PC-9 (cell line): ENCODE measurements at regions not wholly inside any gene's neighbourhood (a gene's known extent, or its start where the extent isn't known, plus 50 kb on each side); places are given as distances from the start of the nearest gene placed in this dataset.

Source experiments
- BruUV-seq: library from RNA; stranded (reverse); fragments of 400-500 nt; replicated peaks from 2 replicates; lab custom pipeline; 2021; lab: Mats Ljungman, UMichigan
- CTCF ChIA-PET: fragments of 300-600 bp; sonication (Branson Sonifier 250); formaldehyde crosslinking; loops from one replicate; lab custom pipeline; 2022; ENCODE audit warnings: antibody characterized with exemption; lab: Charles Lee
- POLR2A ChIA-PET: fragments of 300-600 bp; sonication (Branson Sonifier 250); formaldehyde crosslinking; loops from one replicate; lab custom pipeline; 2022; ENCODE audit warnings: antibody characterized with exemption; ENCODE audit not compliant: unreplicated experiment; lab: Charles Lee
- DNase-seq, 2 experiments: peaks; one replicate each; pipeline versions ENCODE4 v3.0.0 to v3.0.0-alpha.2; 2015 to 2022; ENCODE audit warnings: mixed read lengths in 1 of 2
- H2AFZ ChIP-seq: fragments of 200-600 bp; sonication (generic); 2 replicates; pipeline ENCODE4 v1.8.1; 2017; ENCODE audit warnings: antibody characterized with exemption
- H3F3A ChIP-seq: fragments of 200-600 bp; sonication (generic); 2 replicates; pipeline ENCODE4 v1.8.1; 2017; ENCODE audit warnings: antibody characterized with exemption, mild to moderate bottlenecking, low read depth; ENCODE audit not compliant: insufficient read depth
- H3K27ac ChIP-seq: fragments of 200-600 bp; sonication (generic); 2 replicates; pipeline ENCODE4 v1.6.1; 2016; ENCODE audit warnings: mixed run types
- H3K27me3 ChIP-seq: fragments of 200-600 bp; sonication (generic); 2 replicates; pipeline ENCODE4 v1.6.1; 2016; ENCODE audit warnings: low read depth, mixed run types; ENCODE audit not compliant: insufficient read depth
- H3K36me3 ChIP-seq: fragments of 200-600 bp; sonication (generic); 2 replicates; pipeline ENCODE4 v1.6.1; 2016; ENCODE audit warnings: low read depth, mixed run types
- H3K4me1 ChIP-seq: fragments of 200-600 bp; sonication (generic); replicated peaks from 2 replicates; pipeline ENCODE4 v1.6.1; 2016; ENCODE audit warnings: mixed run types; ENCODE audit not compliant: insufficient read depth
- H3K4me2 ChIP-seq: fragments of 200-600 bp; sonication (generic); 2 replicates; pipeline ENCODE4 v1.6.1; 2017; ENCODE audit warnings: mixed run types
- H3K4me3 ChIP-seq: fragments of 200-600 bp; sonication (generic); 2 replicates; pipeline ENCODE4 v1.6.1; 2016; ENCODE audit warnings: mixed run types
- H3K79me2 ChIP-seq: fragments of 200-600 bp; sonication (generic); 2 replicates; pipeline ENCODE4 v1.6.1; 2017; ENCODE audit warnings: low read depth, mixed run types
- H3K9me2 ChIP-seq: fragments of 200-600 bp; sonication (generic); 2 replicates; pipeline ENCODE4 v1.8.1; 2017; ENCODE audit warnings: mild to moderate bottlenecking; ENCODE audit not compliant: insufficient read depth
- H3K9me3 ChIP-seq: fragments of 200-600 bp; sonication (generic); 2 replicates; pipeline ENCODE4 v1.8.1; 2016; ENCODE audit warnings: low read depth; ENCODE audit not compliant: insufficient read depth
- H4K20me1 ChIP-seq: fragments of 200-600 bp; sonication (generic); 2 replicates; pipeline ENCODE4 v1.8.1; 2017; ENCODE audit not compliant: insufficient read depth
- EZH2 ChIP-seq: fragments of 200-600 bp; sonication (generic); IDR thresholded peaks from 2 replicates; pipeline ENCODE4 v1.8.0; 2017; ENCODE audit warnings: antibody characterized with exemption, low read depth
- intact Hi-C: fragments of 100-400 bp; cut with micrococcal nuclease; formaldehyde crosslinking; loops from one replicate; pipeline ENCODE4 v1.10.0; 2022; ENCODE audit not compliant: unreplicated experiment
- TF ChIP-seq, protein P1 (sequence below): fragments of 200-600 bp; sonication (generic); conservative IDR thresholded peaks from 2 replicates; pipeline ENCODE4 v1.6.1; 2017; ENCODE audit warnings: mixed run types, antibody characterized with exemption, mild to moderate bottlenecking, moderate library complexity

GRCh38 chr10:2641028-2641427 is 426.3 kb upstream of the PFKP start:
- no peaks in the 10 kb centered on the region for H3K36me3 ChIP-seq
- H2AFZ ChIP-seq = no peak overlapping the region
- H3K4me1 ChIP-seq = no peaks in the 10 kb centered on the region
- intact Hi-C loops = no loop called here
- DNase-seq = no peak
- no peak overlapping the region for H3K4me2 ChIP-seq
- no peaks in the 10 kb centered on the region for H3K79me2 ChIP-seq
- ChIA-PET CTCF (no interaction called here), POLR2A (no interaction called here)
- TF ChIP-seq EZH2 = no peak
- TF ChIP-seq, protein P1, sequence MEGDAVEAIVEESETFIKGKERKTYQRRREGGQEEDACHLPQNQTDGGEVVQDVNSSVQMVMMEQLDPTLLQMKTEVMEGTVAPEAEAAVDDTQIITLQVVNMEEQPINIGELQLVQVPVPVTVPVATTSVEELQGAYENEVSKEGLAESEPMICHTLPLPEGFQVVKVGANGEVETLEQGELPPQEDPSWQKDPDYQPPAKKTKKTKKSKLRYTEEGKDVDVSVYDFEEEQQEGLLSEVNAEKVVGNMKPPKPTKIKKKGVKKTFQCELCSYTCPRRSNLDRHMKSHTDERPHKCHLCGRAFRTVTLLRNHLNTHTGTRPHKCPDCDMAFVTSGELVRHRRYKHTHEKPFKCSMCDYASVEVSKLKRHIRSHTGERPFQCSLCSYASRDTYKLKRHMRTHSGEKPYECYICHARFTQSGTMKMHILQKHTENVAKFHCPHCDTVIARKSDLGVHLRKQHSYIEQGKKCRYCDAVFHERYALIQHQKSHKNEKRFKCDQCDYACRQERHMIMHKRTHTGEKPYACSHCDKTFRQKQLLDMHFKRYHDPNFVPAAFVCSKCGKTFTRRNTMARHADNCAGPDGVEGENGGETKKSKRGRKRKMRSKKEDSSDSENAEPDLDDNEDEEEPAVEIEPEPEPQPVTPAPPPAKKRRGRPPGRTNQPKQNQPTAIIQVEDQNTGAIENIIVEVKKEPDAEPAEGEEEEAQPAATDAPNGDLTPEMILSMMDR = no peak
- no peaks in the 10 kb centered on the region for H4K20me1 ChIP-seq
- H3K9me2 ChIP-seq = no peaks in the 10 kb centered on the region
- H3K9me3 ChIP-seq = no peaks in the 10 kb centered on the region
- no peak overlapping the region for H3K27ac ChIP-seq
- H3F3A ChIP-seq = no peaks in the 10 kb centered on the region
- H3K4me3 ChIP-seq = no peak overlapping the region
- no peaks in the 10 kb centered on the region; the same call in none of the 2 replicates for H3K27me3 ChIP-seq
- BruUV-seq = no TSS peak

GRCh38 chr10:2633630-2634029 is 433.7 kb upstream of the PFKP start:
- H3K9me2 ChIP-seq = no peaks in the 10 kb centered on the region
- ChIA-PET CTCF (no interaction called here), POLR2A (no interaction called here)
- no peaks in the 10 kb centered on the region for H4K20me1 ChIP-seq
- H3K4me1 ChIP-seq = no peaks in the 10 kb centered on the region
- H2AFZ ChIP-seq = no peak overlapping the region
- no peaks in the 10 kb centered on the region for H3F3A ChIP-seq
- no peaks in the 10 kb centered on the region for H3K79me2 ChIP-seq
- TF ChIP-seq, protein P1 = no peak
- no peak for TF ChIP-seq EZH2
- no peak overlapping the region for H3K4me3 ChIP-seq
- no peaks in the 10 kb centered on the region for H3K36me3 ChIP-seq
- intact Hi-C loops = no loop called here
- no peak for DNase-seq
- peaks cover 36% of the 10 kb centered on the region for H3K27me3 ChIP-seq
- H3K9me3 ChIP-seq = no peaks in the 10 kb centered on the region
- no peak overlapping the region for H3K27ac ChIP-seq
- no TSS peak for BruUV-seq
- no peak overlapping the region for H3K4me2 ChIP-seq

DNA sequence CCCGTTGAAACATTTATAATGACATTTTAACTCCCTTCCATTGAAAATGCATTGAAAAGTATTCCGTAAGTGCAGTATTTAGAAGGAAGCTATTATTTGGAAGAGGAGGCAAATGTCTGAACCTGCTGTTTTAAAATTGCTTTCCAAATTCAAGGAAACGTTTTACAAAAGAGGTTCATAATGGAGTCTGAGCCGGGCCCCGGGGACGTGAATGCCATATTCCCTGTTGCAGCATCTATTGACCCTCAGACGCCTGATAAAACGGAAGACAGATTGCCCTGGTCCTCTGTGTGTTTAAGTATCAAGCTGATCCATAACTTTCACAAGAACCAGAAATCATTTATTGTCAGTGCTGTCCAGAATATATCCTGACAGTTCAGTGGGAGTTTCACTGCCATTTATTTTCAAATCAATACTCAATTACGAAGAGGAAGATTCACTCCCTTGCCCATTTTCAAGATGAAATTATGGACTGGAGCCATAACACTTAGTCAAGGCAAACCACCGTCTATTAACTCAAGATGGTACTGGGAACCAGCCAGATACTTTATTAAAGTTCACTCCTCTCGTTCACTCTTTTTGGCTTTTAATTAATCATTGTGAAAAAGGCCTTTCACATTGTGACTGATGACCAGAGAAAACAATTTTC is 435.7 kb upstream of the PFKP start:
- TF ChIP-seq, protein P1 = no peak
- TF ChIP-seq EZH2 = no peak

More for the DNA sequence above, 435.7 kb upstream of the PFKP start:
- no peaks in the 10 kb centered on the region for H3K9me3 ChIP-seq
- ChIA-PET CTCF (no interaction called here), POLR2A (no interaction called here)
- no TSS peak for BruUV-seq
- no peak overlapping the region for H2AFZ ChIP-seq
- no peak overlapping the region for H3K27ac ChIP-seq
- intact Hi-C loops = no loop called here
- no peak overlapping the region for H3K4me2 ChIP-seq
- H3F3A ChIP-seq = no peaks in the 10 kb centered on the region
- H3K4me1 ChIP-seq = no peaks in the 10 kb centered on the region
- no peaks in the 10 kb centered on the region for H3K9me2 ChIP-seq
- no peaks in the 10 kb centered on the region for H3K36me3 ChIP-seq
- no peak for DNase-seq
- H4K20me1 ChIP-seq = no peaks in the 10 kb centered on the region
- H3K27me3 ChIP-seq = peaks cover 46% of the 10 kb centered on the region
- H3K79me2 ChIP-seq = no peaks in the 10 kb centered on the region
- no peak overlapping the region for H3K4me3 ChIP-seq
